H9 (cell line): ENCODE measurements at regions not wholly inside any gene's neighbourhood (a gene's known extent, or its start where the extent isn't known, plus 50 kb on each side); places are given as distances from the start of the nearest gene placed in this dataset.
A peak's percentile ranks its signal among the peaks of the same experiment; 100 is the strongest.

Experiments
- DNase-seq: peaks from one replicate; pipeline ENCODE4 v3.0.0-alpha.2; 2017
- H2AFZ ChIP-seq: one replicate; pipeline ENCODE4 v1.6.1; 2013; ENCODE audit warnings: mild to moderate bottlenecking, low read length, control low read depth, moderate library complexity
- H2AK5ac ChIP-seq: 2 replicates; pipeline ENCODE4 v1.6.1; 2013; ENCODE audit warnings: low read length, control low read depth, mixed read lengths; ENCODE audit not compliant: insufficient read length
- H2BK120ac ChIP-seq: one replicate; pipeline ENCODE4 v1.6.1; 2013; ENCODE audit warnings: low read depth, mild to moderate bottlenecking, low read length, control low read depth, inconsistent platforms; ENCODE audit not compliant: poor library complexity, severe bottlenecking
- H2BK12ac ChIP-seq: 2 replicates; pipeline ENCODE4 v1.6.1; 2013; ENCODE audit warnings: low read length, control low read depth, mixed read lengths, low read depth; ENCODE audit not compliant: insufficient read length
- H2BK15ac ChIP-seq: 2 replicates; pipeline ENCODE4 v1.6.1; 2013; ENCODE audit warnings: low read depth, low read length, control low read depth
- H2BK20ac ChIP-seq: one replicate; pipeline ENCODE4 v1.6.1; 2013; ENCODE audit warnings: low read depth, mild to moderate bottlenecking, low read length, control low read depth, inconsistent platforms; ENCODE audit not compliant: poor library complexity, severe bottlenecking
- H2BK5ac ChIP-seq: 2 replicates; pipeline ENCODE4 v1.6.1; 2013; ENCODE audit warnings: low read length, control low read depth, mixed read lengths; ENCODE audit not compliant: insufficient read length
- H3K14ac ChIP-seq: 2 replicates; pipeline ENCODE4 v1.6.1; 2013; ENCODE audit warnings: low read length, control low read depth; ENCODE audit not compliant: insufficient read depth
- H3K18ac ChIP-seq: 2 replicates; pipeline ENCODE4 v1.6.1; 2013; ENCODE audit warnings: low read depth, mild to moderate bottlenecking, mixed read lengths, low read length, control low read depth; ENCODE audit not compliant: insufficient read length
- H3K23ac ChIP-seq: 2 replicates; pipeline ENCODE4 v1.6.1; 2013; ENCODE audit warnings: low read length, control low read depth, mixed read lengths, low read depth; ENCODE audit not compliant: insufficient read length
- H3K23me2 ChIP-seq: 2 replicates; pipeline ENCODE4 v1.6.1; 2013; ENCODE audit warnings: low read depth, mild to moderate bottlenecking, mixed read lengths, low read length, control low read depth; ENCODE audit not compliant: insufficient read length, poor library complexity, severe bottlenecking
- H3K27ac ChIP-seq: 2 replicates; pipeline ENCODE4 v1.5.1; 2013; ENCODE audit warnings: low read length, control low read depth, mixed read lengths, low read depth; ENCODE audit not compliant: insufficient read length
- H3K27me3 ChIP-seq: 2 replicates; pipeline ENCODE4 v1.6.1; 2013; ENCODE audit warnings: low read length, control low read depth, inconsistent platforms; ENCODE audit not compliant: insufficient read depth
- H3K4ac ChIP-seq: 2 replicates; pipeline ENCODE4 v1.6.1; 2013; ENCODE audit warnings: low read depth, mild to moderate bottlenecking, control low read depth, inconsistent platforms, low read length, moderate library complexity
- H3K4me1 ChIP-seq: 2 replicates; pipeline ENCODE4 v1.6.1; 2013; ENCODE audit warnings: low read length, control low read depth, inconsistent platforms; ENCODE audit not compliant: insufficient read depth
- H3K4me2 ChIP-seq: 2 replicates; pipeline ENCODE4 v1.6.1; 2013; ENCODE audit warnings: low read length, control low read depth, mixed read lengths; ENCODE audit not compliant: insufficient read length, insufficient read depth
- H3K56ac ChIP-seq: 2 replicates; pipeline ENCODE4 v1.6.1; 2013; ENCODE audit warnings: low read depth, mild to moderate bottlenecking, mixed read lengths, low read length, control low read depth; ENCODE audit not compliant: insufficient read length
- H3K79me1 ChIP-seq: 2 replicates; pipeline ENCODE4 v1.6.1; 2013; ENCODE audit warnings: low read depth, mild to moderate bottlenecking, moderate library complexity, low read length, control low read depth, inconsistent platforms; ENCODE audit not compliant: insufficient read depth, poor library complexity, severe bottlenecking
- H3K79me2 ChIP-seq: 2 replicates; pipeline ENCODE4 v1.6.1; 2013; ENCODE audit warnings: low read length, control low read depth, inconsistent platforms; ENCODE audit not compliant: insufficient read depth
- H3K9ac ChIP-seq: 2 replicates; pipeline ENCODE4 v1.6.1; 2013; ENCODE audit warnings: low read length, control low read depth, mixed read lengths; ENCODE audit not compliant: insufficient read length; ENCODE audit errors: extremely low read depth
- H3K9me3 ChIP-seq: one replicate; pipeline ENCODE4 v1.6.1; 2013; ENCODE audit warnings: low read depth, low read length, inconsistent platforms; ENCODE audit not compliant: control insufficient read depth
- H3T11ph ChIP-seq: one replicate; pipeline ENCODE4 v1.6.1; 2013; ENCODE audit warnings: mild to moderate bottlenecking, low read length, control low read depth, inconsistent platforms
- H4K20me1 ChIP-seq: one replicate; pipeline ENCODE4 v1.6.1; 2013; ENCODE audit not compliant: control insufficient read depth, insufficient read length, insufficient read depth
- H4K5ac ChIP-seq: 2 replicates; pipeline ENCODE4 v1.6.1; 2013; ENCODE audit warnings: low read depth, mild to moderate bottlenecking, mixed read lengths, low read length, control low read depth; ENCODE audit not compliant: insufficient read length
- H4K8ac ChIP-seq: replicated peaks from 2 replicates; pipeline ENCODE4 v1.6.1; 2013; ENCODE audit warnings: low read length, control low read depth, mixed read lengths, low read depth; ENCODE audit not compliant: insufficient read length
- H4K91ac ChIP-seq: 2 replicates; pipeline ENCODE4 v1.6.1; 2013; ENCODE audit warnings: low read depth, mild to moderate bottlenecking, moderate library complexity, mixed read lengths, low read length, control low read depth; ENCODE audit not compliant: insufficient read length
- H3K27ac Mint-ChIP-seq, 3 experiments: 2 replicates in 2 of 3; 3 replicates in 1 of 3; pipeline ENCODE4 v1.8.0; 2020 to 2021; ENCODE audit warnings: mixed read lengths in 3 of 3, mild to moderate bottlenecking in 1 of 3, moderate library complexity in 1 of 3
- H3K27me3 Mint-ChIP-seq: 2 replicates; pipeline ENCODE4 v1.8.0; 2021; ENCODE audit warnings: low read depth, mild to moderate bottlenecking, moderate library complexity, mixed read lengths
- H3K36me3 Mint-ChIP-seq, 3 experiments: 2 replicates in 2 of 3; 3 replicates in 1 of 3; pipeline ENCODE4 v1.8.0; 2020 to 2021; ENCODE audit warnings: low read depth in 3 of 3, mixed read lengths in 3 of 3; ENCODE audit not compliant: insufficient read depth in 1 of 3
- H3K4me1 Mint-ChIP-seq, 2 experiments: 2 replicates each; pipeline ENCODE4 v1.8.0; 2020; ENCODE audit warnings: mixed read lengths in 2 of 2
- H3K4me3 Mint-ChIP-seq, 2 experiments: 2 replicates in 1 of 2; 3 replicates in 1 of 2; pipeline ENCODE4 v1.8.0; 2020 to 2021; ENCODE audit warnings: mild to moderate bottlenecking in 2 of 2, mixed read lengths in 2 of 2, moderate library complexity in 1 of 2
- H3K9me3 Mint-ChIP-seq, 2 experiments: 2 replicates in 1 of 2; 3 replicates in 1 of 2; pipeline ENCODE4 v1.8.0; 2020; ENCODE audit warnings: mild to moderate bottlenecking in 2 of 2, mixed read lengths in 2 of 2, moderate library complexity in 1 of 2
- CTCF ChIP-seq: fragments of 200-600 bp; sonication (generic); conservative IDR thresholded peaks from 3 replicates; pipeline ENCODE4 v1.8.0; 2021; ENCODE audit warnings: antibody characterized with exemption, mild to moderate bottlenecking
- WGBS: extraction: QIAGEN DNeasy Blood & Tissue Kit; methylation state at CpG from one replicate; pipeline ENCODE4 v1.1.7; 2013; ENCODE audit warnings: missing lambda C conversion rate, low lambda C conversion rate, mixed read lengths; ENCODE audit not compliant: insufficient read length; ENCODE audit errors: extremely low coverage; 5-methylcytosine and 5-hydroxymethylcytosine counted together

GRCh38 chr1:173421789-173422188 is 55.3 kb upstream of the PRDX6 start:
- H4K91ac ChIP-seq: no peak overlapping the region
- H3K27me3 ChIP-seq: no peaks in the 10 kb centered on the region
- Mint-ChIP-seq H3K36me3 (peaks cover 0 to 19% (median 0%) of the 10 kb centered on the region in 3 experiments; a peak in 2 of 7 replicates), H3K4me1 (peaks cover 20 to 35% of the 10 kb centered on the region in 2 experiments), H3K27me3 (no peaks in the 10 kb centered on the region), H3K4me3 (no peak overlapping the region), H3K27ac (peak overlapping the region in 1 of 3 experiments; percentile 23; a peak in 2 of 7 replicates), H3K9me3 (no peaks in the 10 kb centered on the region; a peak in 1 of 5 replicates)
- H3K79me1 ChIP-seq: no peaks in the 10 kb centered on the region
- TF ChIP-seq CTCF: no peak
- no peaks in the 10 kb centered on the region for H3K23me2 ChIP-seq
- WGBS: no CpG with 5 or more reads among the region's 4 CpGs
- no peak for DNase-seq
- no peak overlapping the region for H2AFZ ChIP-seq
- no peak overlapping the region for H2BK5ac ChIP-seq
- H3K14ac ChIP-seq: no peak overlapping the region
- H3K18ac ChIP-seq: no peak overlapping the region
- H3K9me3 ChIP-seq: no peaks in the 10 kb centered on the region
- H4K8ac ChIP-seq: no peak overlapping the region
- no peak overlapping the region for H2BK12ac ChIP-seq
- H2BK120ac ChIP-seq: no peak overlapping the region
- H2AK5ac ChIP-seq: no peak overlapping the region
- H3K4me2 ChIP-seq: no peak overlapping the region
- H3K4ac ChIP-seq: no peak overlapping the region
- H4K5ac ChIP-seq: no peak overlapping the region
- no peaks in the 10 kb centered on the region; the same call in 1 of the 2 replicates for H3K4me1 ChIP-seq
- H3K56ac ChIP-seq: no peak overlapping the region
- H3K9ac ChIP-seq: no peak overlapping the region
- H3K27ac ChIP-seq: no peak overlapping the region
- no peak overlapping the region for H2BK15ac ChIP-seq
- H2BK20ac ChIP-seq: no peak overlapping the region
- H4K20me1 ChIP-seq: no peaks in the 10 kb centered on the region
- H3K79me2 ChIP-seq: no peaks in the 10 kb centered on the region
- H3T11ph ChIP-seq: no peak overlapping the region
- H3K23ac ChIP-seq: no peak overlapping the region
